SKM-1 (cell line): ENCODE measurements at regions not wholly inside any gene's neighbourhood (a gene's known extent, or its start where the extent isn't known, plus 50 kb on each side); places are given as distances from the start of the nearest gene placed in this dataset.
"Not testable (repeated sequence)": the region's sequence is repeated elsewhere in the genome, so short reads cannot be mapped to it uniquely, and the experiment has no call there.

Experiments used
- DNase-seq: peaks from one replicate; lab custom pipeline; 2025; ENCODE audit not compliant: unreplicated experiment; lab: John Stamatoyannopoulos, UW

GRCh38 chr10:84698989-84699388, 370.6 kb downstream of the CCSER2 start:
- no peak for DNase-seq

GRCh38 chr10:84700668-84701369, 372.4 kb downstream of the CCSER2 start:
- DNase-seq = no peak

- DNase-seq = no peak
Observed at GRCh38 chr10:84701370-84701720, 373.0 kb downstream of the CCSER2 start.

- no peak for DNase-seq
Observed at GRCh38 chr10:84704101-84704500, 375.7 kb downstream of the CCSER2 start.

- DNase-seq = no peak
Observed at GRCh38 chr10:84706431-84706830, 378.0 kb downstream of the CCSER2 start.

GRCh38 chr10:84706875-84707274, 378.5 kb downstream of the CCSER2 start:
- DNase-seq = no peak

GRCh38 chr10:84715911-84716310, 387.5 kb downstream of the CCSER2 start:
- no peak for DNase-seq

- no peak for DNase-seq
Observed at GRCh38 chr10:84718877-84719616, 390.7 kb downstream of the CCSER2 start.

- DNase-seq = no peak
Observed at GRCh38 chr10:84719687-84720086, 391.3 kb downstream of the CCSER2 start.

GRCh38 chr10:84727398-84727797, 399.0 kb downstream of the CCSER2 start:
- no peak for DNase-seq

GRCh38 chr10:84739126-84739525, 410.7 kb downstream of the CCSER2 start:
- not testable (repeated sequence) for DNase-seq

- DNase-seq = no peak
Observed at GRCh38 chr10:84739641-84740040, 411.3 kb downstream of the CCSER2 start.

- DNase-seq = no peak
Observed at GRCh38 chr10:84743483-84743882, 415.1 kb downstream of the CCSER2 start.

GRCh38 chr10:84755311-84755710, 426.9 kb downstream of the CCSER2 start:
- no peak for DNase-seq

GRCh38 chr10:84756653-84757052, 428.3 kb downstream of the CCSER2 start:
- DNase-seq = not testable (repeated sequence)

GRCh38 chr10:84761994-84762614, 433.7 kb downstream of the CCSER2 start:
- DNase-seq = not testable (repeated sequence)

GRCh38 chr10:84762754-84763394, 434.5 kb downstream of the CCSER2 start:
- no peak for DNase-seq

GRCh38 chr10:84763965-84764364, 435.6 kb downstream of the CCSER2 start:
- DNase-seq = no peak

GRCh38 chr10:84765086-84765485, 436.7 kb downstream of the CCSER2 start:
- DNase-seq = no peak

- DNase-seq = no peak
Observed at GRCh38 chr10:84765656-84766055, 437.3 kb downstream of the CCSER2 start.

GRCh38 chr10:84766923-84767322, 438.5 kb downstream of the CCSER2 start:
- no peak for DNase-seq

GRCh38 chr10:84768132-84768531, 439.7 kb downstream of the CCSER2 start:
- DNase-seq = no peak
